GM23338 (cell line): ENCODE measurements at regions not wholly inside any gene's neighbourhood (a gene's known extent, or its start where the extent isn't known, plus 50 kb on each side); places are given as distances from the start of the nearest gene placed in this dataset.

Experiments
- ATAC-seq: fragments of 200-7000 bp; cut with Tn5 transposase; 3 replicates; pipeline ENCODE4 v1.9.1; 2020
- DNase-seq: peaks from one replicate; pipeline ENCODE4 v3.0.0-alpha.2; 2015; ENCODE audit warnings: low spot score
- H2AFZ ChIP-seq: fragments of 200-600 bp; sonication (generic); 2 replicates; pipeline ENCODE4 v1.8.0; 2016; ENCODE audit warnings: antibody characterized with exemption, mild to moderate bottlenecking, moderate library complexity
- H3F3A ChIP-seq: fragments of 200-600 bp; sonication (generic); replicated peaks from 2 replicates; pipeline ENCODE4 v1.8.0; 2017; ENCODE audit warnings: antibody characterized with exemption, mixed run types, low read depth
- H3K27ac ChIP-seq: fragments of 200-600 bp; sonication (generic); 2 replicates; pipeline ENCODE4 v1.6.1; 2016; ENCODE audit warnings: low read depth
- H3K27me3 ChIP-seq: fragments of 200-600 bp; sonication (generic); 2 replicates; pipeline ENCODE4 v1.8.0; 2016; ENCODE audit warnings: mild to moderate bottlenecking, mixed run types, moderate library complexity; ENCODE audit not compliant: insufficient read depth
- H3K36me3 ChIP-seq: fragments of 200-600 bp; sonication (generic); 2 replicates; pipeline ENCODE4 v1.8.0; 2016; ENCODE audit warnings: mild to moderate bottlenecking; ENCODE audit not compliant: insufficient read depth
- H3K4me1 ChIP-seq: fragments of 200-600 bp; sonication (generic); 2 replicates; pipeline ENCODE4 v1.8.0; 2016; ENCODE audit warnings: mild to moderate bottlenecking, moderate library complexity; ENCODE audit not compliant: insufficient read depth
- H3K4me2 ChIP-seq: fragments of 200-600 bp; sonication (generic); 2 replicates; pipeline ENCODE4 v1.7.1; 2017; ENCODE audit warnings: mixed run types
- H3K4me3 ChIP-seq: fragments of 200-600 bp; sonication (generic); 2 replicates; pipeline ENCODE4 v1.6.1; 2016; ENCODE audit warnings: mixed run types
- H3K79me2 ChIP-seq: fragments of 200-600 bp; sonication (generic); replicated peaks from 2 replicates; pipeline ENCODE4 v1.8.0; 2017; ENCODE audit warnings: mild to moderate bottlenecking; ENCODE audit not compliant: insufficient read depth
- H3K9me2 ChIP-seq: fragments of 200-600 bp; sonication (generic); 2 replicates; pipeline ENCODE4 v1.8.0; 2017; ENCODE audit not compliant: insufficient read depth
- H4K20me1 ChIP-seq: fragments of 200-600 bp; sonication (generic); replicated peaks from 2 replicates; pipeline ENCODE4 v1.8.0; 2017; ENCODE audit warnings: mild to moderate bottlenecking; ENCODE audit not compliant: insufficient read depth
- H3K27ac Mint-ChIP-seq: 2 replicates; pipeline ENCODE4 v1.8.0; 2020; ENCODE audit warnings: inconsistent platforms, mild to moderate bottlenecking, moderate library complexity, mixed read lengths
- H3K27me3 Mint-ChIP-seq: 3 replicates; pipeline ENCODE4 v1.8.0; 2022; ENCODE audit warnings: low read depth, mild to moderate bottlenecking, moderate library complexity, mixed read lengths, inconsistent platforms; ENCODE audit not compliant: insufficient read depth, poor library complexity
- H3K36me3 Mint-ChIP-seq: 3 replicates; pipeline ENCODE4 v1.8.0; 2021; ENCODE audit warnings: low read depth, mild to moderate bottlenecking, inconsistent platforms, moderate library complexity, mixed read lengths
- H3K4me1 Mint-ChIP-seq: 3 replicates; pipeline ENCODE4 v1.8.0; 2020; ENCODE audit warnings: mild to moderate bottlenecking, inconsistent platforms, mixed read lengths
- H3K4me3 Mint-ChIP-seq: 3 replicates; pipeline ENCODE4 v1.8.0; 2021; ENCODE audit warnings: moderate library complexity, mild to moderate bottlenecking, inconsistent platforms, mixed read lengths
- H3K9me3 Mint-ChIP-seq: 3 replicates; pipeline ENCODE4 v1.8.0; 2020; ENCODE audit warnings: moderate library complexity, mild to moderate bottlenecking, inconsistent platforms, mixed read lengths
- CREB1 ChIP-seq: fragments of 250-450 bp; sonication (Bioruptor Pico); IDR thresholded peaks from 2 replicates; pipeline ENCODE4 v1.5.0; 2020; ENCODE audit warnings: low read depth, mild to moderate bottlenecking, moderate library complexity
- CTCF ChIP-seq, 2 experiments: fragments of 200-600 bp in 1 of 2; sonication (generic) in 1 of 2; conservative IDR thresholded peaks; 2 replicates each; pipeline versions ENCODE4 v1.5.1 to v1.6.1; 2016 to 2017; ENCODE audit warnings: antibody characterized with exemption in 2 of 2, low read depth in 2 of 2, mild to moderate bottlenecking in 2 of 2, moderate library complexity in 1 of 2
- ETS1 ChIP-seq: IDR thresholded peaks from 2 replicates; pipeline ENCODE4 v1.6.1; 2016; ENCODE audit warnings: antibody characterized with exemption
- EZH2 ChIP-seq: fragments of 200-600 bp; sonication (generic); IDR thresholded peaks from one replicate; pipeline ENCODE4 v1.8.0; 2017; ENCODE audit warnings: antibody characterized with exemption, mild to moderate bottlenecking, low read depth; ENCODE audit not compliant: unreplicated experiment
- EZH2phosphoT487 ChIP-seq: fragments of 200-600 bp; sonication (generic); IDR thresholded peaks from one replicate; pipeline ENCODE4 v1.8.1; 2018; ENCODE audit warnings: antibody characterized with exemption; ENCODE audit not compliant: unreplicated experiment
- JUNB ChIP-seq: IDR thresholded peaks from one replicate; pipeline ENCODE4 v1.6.1; 2016; ENCODE audit warnings: antibody characterized with exemption; ENCODE audit not compliant: unreplicated experiment
- NANOG ChIP-seq: IDR thresholded peaks from 2 replicates; pipeline ENCODE4 v1.6.1; 2016; ENCODE audit warnings: antibody characterized with exemption, borderline replicate concordance
- POLR2AphosphoS5 ChIP-seq: IDR thresholded peaks from 2 replicates; pipeline ENCODE4 v1.6.1; 2016; ENCODE audit warnings: antibody characterized with exemption, low read depth
- REST ChIP-seq: IDR thresholded peaks from one replicate; pipeline ENCODE4 v1.6.1; 2018; ENCODE audit warnings: antibody characterized with exemption; ENCODE audit not compliant: unreplicated experiment
- STAT1 ChIP-seq: IDR thresholded peaks from one replicate; pipeline ENCODE4 v1.6.1; 2016; ENCODE audit warnings: antibody characterized with exemption; ENCODE audit not compliant: unreplicated experiment
- ZNF114 ChIP-seq: fragments of 250-450 bp; sonication (Bioruptor Pico); IDR thresholded peaks from 2 replicates; pipeline ENCODE4 v1.5.0; 2020; ENCODE audit warnings: mild to moderate bottlenecking, moderate library complexity
- ZNF331 ChIP-seq: fragments of 250-450 bp; sonication (Bioruptor Pico); IDR thresholded peaks from 2 replicates; pipeline ENCODE4 v1.5.0; 2020; ENCODE audit warnings: low read depth, mild to moderate bottlenecking, moderate library complexity
- ZNF462 ChIP-seq: fragments of 250-450 bp; sonication (Bioruptor Pico); IDR thresholded peaks from 2 replicates; pipeline ENCODE4 v1.5.0; 2020; ENCODE audit warnings: mild to moderate bottlenecking, moderate library complexity

- Histone ChIP-seq H4K20me1 (no peaks in the 10 kb centered on the region), H3K4me2 (no peak overlapping the region)
These were observed 479.7 kb downstream of the KIF20B start for GRCh38 chr10:90180886-90181691.

More at GRCh38 chr10:90180886-90181691, 479.7 kb downstream of the KIF20B start:
- Histone ChIP-seq H2AFZ (no peak overlapping the region), H3F3A (no peaks in the 10 kb centered on the region), H3K27ac (no peak overlapping the region), H3K27me3 (no peaks in the 10 kb centered on the region), H3K79me2 (no peaks in the 10 kb centered on the region), H3K9me2 (no peaks in the 10 kb centered on the region; the same call in 1 of the 2 replicates), H3K4me1 (no peaks in the 10 kb centered on the region), H3K36me3 (no peaks in the 10 kb centered on the region), H3K4me3 (no peak overlapping the region)
- H3K4me1 Mint-ChIP-seq = no peaks in the 10 kb centered on the region
- no peak overlapping the region for H3K4me3 Mint-ChIP-seq
- H3K27me3 Mint-ChIP-seq = no peaks in the 10 kb centered on the region
- TF ChIP-seq STAT1 (no peak), ETS1 (no peak), ZNF462 (no peak), CTCF (conservative IDR thresholded peaks at IDR 0.05; ENCODE audit: low read depth in 2 of 2) (no peak), POLR2AphosphoS5 (no peak), JUNB (no peak), CREB1 (CRISPR knock-in tag) (no peak), REST (no peak), EZH2phosphoT487 (no peak), NANOG (no peak), ZNF331 (CRISPR knock-in tag) (no peak), EZH2 (no peak), ZNF114 (CRISPR knock-in tag) (no peak)
- DNase-seq = no peak
- no peaks in the 10 kb centered on the region for H3K9me3 Mint-ChIP-seq
- H3K27ac Mint-ChIP-seq = no peak overlapping the region
- H3K36me3 Mint-ChIP-seq = no peaks in the 10 kb centered on the region
- no peak for ATAC-seq
